HG02840 (cell line): ENCODE measurements at regions not wholly inside any gene's neighbourhood (a gene's known extent, or its start where the extent isn't known, plus 50 kb on each side); places are given as distances from the start of the nearest gene placed in this dataset.
"Not testable (repeated sequence)": the region's sequence is repeated elsewhere in the genome, so short reads cannot be mapped to it uniquely, and the experiment has no call there.

Experiments used
- ATAC-seq: cut with Tn5 transposase; IDR thresholded peaks from one replicate; pipeline ENCODE4 v1.9.1; 2021; ENCODE audit warnings: mild to moderate bottlenecking, moderate library complexity, moderate number of reproducible peaks; ENCODE audit not compliant: unreplicated experiment, low FRiP score

- ATAC-seq = not testable (repeated sequence)
Measured at GRCh38 chr9:68593760-68594159, 53.1 kb upstream of the TMEM252 start.

GRCh38 chr9:68595868-68596267 is 55.2 kb upstream of the TMEM252 start:
- ATAC-seq = no peak

- no peak for ATAC-seq
Measured at GRCh38 chr9:68597362-68597997, 56.8 kb upstream of the TMEM252 start.

- no peak for ATAC-seq
Measured at GRCh38 chr9:68599826-68600225, 59.1 kb upstream of the TMEM252 start.

- ATAC-seq = no peak
Measured at GRCh38 chr9:68601081-68601480, 60.4 kb upstream of the TMEM252 start.

- ATAC-seq = no peak
Measured at GRCh38 chr9:68603371-68603770, 62.7 kb upstream of the TMEM252 start.

- no peak for ATAC-seq
Measured at GRCh38 chr9:68608763-68609162, 68.1 kb upstream of the TMEM252 start.

GRCh38 chr9:68609901-68610415 is 69.3 kb upstream of the TMEM252 start:
- ATAC-seq = no peak

- ATAC-seq = no peak
Measured at GRCh38 chr9:68614121-68614520, 73.4 kb upstream of the TMEM252 start.

GRCh38 chr9:68617011-68617410 is 76.3 kb upstream of the TMEM252 start:
- not testable (repeated sequence) for ATAC-seq

- ATAC-seq = no peak
Measured at GRCh38 chr9:68619072-68619471, 78.4 kb upstream of the TMEM252 start.

GRCh38 chr9:68619636-68620035 is 79.0 kb upstream of the TMEM252 start:
- ATAC-seq = no peak

GRCh38 chr9:68625559-68625958 is 79.5 kb upstream of the PIP5K1B start:
- no peak for ATAC-seq

- ATAC-seq = no peak
Measured at GRCh38 chr9:68626526-68626925, 78.5 kb upstream of the PIP5K1B start.

- ATAC-seq = no peak
Measured at GRCh38 chr9:68627104-68627503, 77.9 kb upstream of the PIP5K1B start.

- no peak for ATAC-seq
Measured at GRCh38 chr9:68627594-68627993, 77.4 kb upstream of the PIP5K1B start.

- ATAC-seq = no peak
Measured at GRCh38 chr9:68629042-68629441, 76.0 kb upstream of the PIP5K1B start.

GRCh38 chr9:68631811-68632210 is 73.2 kb upstream of the PIP5K1B start:
- ATAC-seq = no peak

- no peak for ATAC-seq
Measured at GRCh38 chr9:68637020-68637419, 68.0 kb upstream of the PIP5K1B start.

GRCh38 chr9:68639261-68639660 is 65.8 kb upstream of the PIP5K1B start:
- ATAC-seq = not testable (repeated sequence)

GRCh38 chr9:68640421-68641089 is 64.5 kb upstream of the PIP5K1B start:
- ATAC-seq = no peak
